NCI-H2081 (cell line): ENCODE measurements at regions not wholly inside any gene's neighbourhood (a gene's known extent, or its start where the extent isn't known, plus 50 kb on each side); places are given as distances from the start of the nearest gene placed in this dataset.

Experiments used
- DNase-seq, 2 experiments: peaks; one replicate each; lab custom pipeline; 2025; lab: John Stamatoyannopoulos, UW

- peak; percentile 59 to 80 for DNase-seq
Measured at GRCh38 chr2:5479265-5479928, 212.8 kb upstream of the SOX11 start.

GRCh38 chr2:5482929-5483331 is 209.3 kb upstream of the SOX11 start:
- no peak for DNase-seq

GRCh38 chr2:5484868-5485267 is 207.3 kb upstream of the SOX11 start:
- DNase-seq: no peak

GRCh38 chr2:5491523-5491922 is 200.7 kb upstream of the SOX11 start:
- no peak for DNase-seq

GRCh38 chr2:5493256-5493655 is 198.9 kb upstream of the SOX11 start:
- no peak for DNase-seq

- no peak for DNase-seq
Measured at GRCh38 chr2:5494212-5494611, 198.0 kb upstream of the SOX11 start.

GRCh38 chr2:5495586-5495985 is 196.6 kb upstream of the SOX11 start:
- DNase-seq: no peak

- DNase-seq: no peak
Measured at GRCh38 chr2:5497874-5498273, 194.3 kb upstream of the SOX11 start.

GRCh38 chr2:5501807-5502206 is 190.4 kb upstream of the SOX11 start:
- DNase-seq: no peak

- DNase-seq: no peak
Measured at GRCh38 chr2:5502385-5502784, 189.8 kb upstream of the SOX11 start.

GRCh38 chr2:5504756-5505155 is 187.4 kb upstream of the SOX11 start:
- no peak for DNase-seq

- DNase-seq: no peak
Measured at GRCh38 chr2:5507367-5507766, 184.8 kb upstream of the SOX11 start.

GRCh38 chr2:5509362-5509761 is 182.8 kb upstream of the SOX11 start:
- DNase-seq: no peak

- DNase-seq: no peak
Measured at GRCh38 chr2:5510082-5510481, 182.1 kb upstream of the SOX11 start.

- DNase-seq: no peak
Measured at GRCh38 chr2:5515693-5516092, 176.5 kb upstream of the SOX11 start.

GRCh38 chr2:5519286-5519685 is 172.9 kb upstream of the SOX11 start:
- no peak for DNase-seq

GRCh38 chr2:5520463-5520972 is 171.7 kb upstream of the SOX11 start:
- no peak for DNase-seq

GRCh38 chr2:5521461-5521860 is 170.7 kb upstream of the SOX11 start:
- no peak for DNase-seq

- DNase-seq: no peak
Measured at GRCh38 chr2:5524551-5524950, 167.6 kb upstream of the SOX11 start.

- DNase-seq: no peak
Measured at GRCh38 chr2:5528706-5529105, 163.5 kb upstream of the SOX11 start.

GRCh38 chr2:5530011-5530696 is 162.0 kb upstream of the SOX11 start:
- no peak for DNase-seq

GRCh38 chr2:5535301-5535700 is 156.9 kb upstream of the SOX11 start:
- DNase-seq: no peak

- DNase-seq: no peak
Measured at GRCh38 chr2:5537180-5537688, 154.9 kb upstream of the SOX11 start.

GRCh38 chr2:5538313-5538712 is 153.9 kb upstream of the SOX11 start:
- DNase-seq: no peak
